ENCODE measurements at regions not wholly inside any gene's neighbourhood (a gene's known extent, or its start where the extent isn't known, plus 50 kb on each side); places are given as distances from the start of the nearest gene placed in this dataset.

GRCh38 chrX:13502590-13502989 lies 66.8 kb upstream of the EGFL6 start:
- no peak for TF ChIP-seq EZH2phosphoT487 (IDR thresholded peaks at IDR 0.05; ENCODE audit: borderline replicate concordance, low read length)
- TF ChIP-seq CTCF (IDR thresholded peaks at IDR 0.05; ENCODE audit: low read depth, low read length, poor library complexity, severe bottlenecking): no peak
